Right lung (tissue), 2 donors: ENCODE measurements at regions not wholly inside any gene's neighbourhood (a gene's known extent, or its start where the extent isn't known, plus 50 kb on each side); places are given as distances from the start of the nearest gene placed in this dataset.
"Not testable (repeated sequence)": the region's sequence is repeated elsewhere in the genome, so short reads cannot be mapped to it uniquely, and the experiment has no call there.

Source experiments
- DNase-seq, 2 donors: peaks; one replicate each; pipeline ENCODE4 v3.0.0-alpha.2; 2013

DNA sequence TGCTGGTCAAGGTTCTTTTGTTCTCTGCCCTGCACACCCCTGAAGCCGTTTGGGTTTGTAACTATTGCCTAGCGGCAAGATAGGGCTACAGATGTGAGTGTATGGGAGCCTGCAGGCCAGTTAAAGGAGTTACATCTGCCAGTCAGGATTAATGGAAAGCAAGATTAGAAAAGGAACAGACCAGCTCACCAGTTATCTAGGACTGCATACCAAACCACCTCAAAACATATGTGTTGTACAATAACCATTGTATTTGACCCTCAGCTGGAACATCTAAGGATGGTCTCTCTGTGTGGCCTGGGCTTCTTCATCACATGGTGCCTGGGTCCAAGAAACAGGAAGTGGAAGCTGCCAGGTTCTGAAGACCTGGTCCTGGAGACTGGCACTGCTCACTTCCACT, 52.5 kb upstream of the FBXO28 start:
- DNase-seq, result no peak

DNA sequence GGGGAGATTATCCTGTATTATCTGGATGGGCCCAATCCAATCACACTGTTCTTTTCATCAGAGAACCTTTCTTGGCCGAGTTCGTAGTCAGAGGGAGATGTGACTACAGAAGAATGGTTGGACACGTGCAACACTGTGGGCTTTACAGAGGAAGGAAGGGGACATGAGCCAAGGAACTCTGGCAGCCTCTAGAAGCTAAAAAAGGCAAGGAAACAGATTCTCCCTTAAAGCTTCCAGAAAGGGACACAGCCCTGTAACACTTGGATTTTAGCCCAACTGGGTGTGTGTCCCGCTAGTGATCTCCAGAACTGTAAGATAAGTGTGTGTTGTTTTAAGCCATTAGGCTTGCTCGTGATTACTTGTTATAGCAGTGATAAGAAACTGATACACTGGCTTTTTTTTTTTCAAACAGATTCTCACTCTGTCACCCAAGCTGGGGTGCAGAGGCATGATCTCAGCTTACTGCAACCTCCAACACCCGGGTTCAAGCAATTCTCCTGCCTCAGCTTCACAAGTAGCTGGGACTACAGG, 53.9 kb upstream of the FBXO28 start:
- DNase-seq, result no peak

- no peak for DNase-seq
These were observed 55.6 kb upstream of the FBXO28 start for GRCh38 chr1:224058303-224058702.

DNA sequence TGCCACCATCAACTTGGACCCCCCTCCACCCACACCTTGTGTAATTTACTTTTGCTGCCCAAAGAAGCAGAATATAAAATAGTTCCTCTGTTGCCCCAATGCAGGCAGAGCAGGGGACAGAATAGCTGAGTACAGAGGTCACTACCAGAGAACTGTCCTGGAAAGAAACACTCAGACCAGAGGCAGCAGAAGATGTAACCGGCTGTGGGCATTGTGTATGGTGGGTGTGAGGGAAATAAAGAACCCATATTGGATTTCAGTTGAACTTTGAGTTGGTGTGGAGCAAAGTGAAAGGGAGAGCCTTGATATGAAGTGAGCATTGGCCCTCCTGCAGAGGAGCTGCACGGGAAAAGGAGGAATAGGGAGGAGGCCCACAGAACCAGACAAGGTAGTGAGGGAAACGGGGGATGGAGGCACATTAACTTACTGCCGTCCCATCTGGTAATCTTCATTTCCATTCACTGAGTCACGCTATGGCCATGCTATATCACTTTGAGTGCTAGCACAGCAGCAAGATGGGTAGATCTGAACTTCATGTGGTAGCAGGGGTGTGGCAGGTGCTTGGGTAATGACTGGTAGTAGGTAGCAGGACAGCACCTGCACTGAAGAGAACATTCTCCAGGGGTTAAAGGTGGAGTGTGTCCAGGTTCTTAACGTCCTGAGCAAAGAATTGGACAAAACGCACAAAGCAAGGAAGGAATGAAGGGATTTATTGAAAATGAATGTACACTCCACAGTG, 56.3 kb upstream of the FBXO28 start:
- DNase-seq, result no peak

GRCh38 chr1:224054611-224055010, 59.3 kb upstream of the FBXO28 start:
- no peak for DNase-seq

DNA sequence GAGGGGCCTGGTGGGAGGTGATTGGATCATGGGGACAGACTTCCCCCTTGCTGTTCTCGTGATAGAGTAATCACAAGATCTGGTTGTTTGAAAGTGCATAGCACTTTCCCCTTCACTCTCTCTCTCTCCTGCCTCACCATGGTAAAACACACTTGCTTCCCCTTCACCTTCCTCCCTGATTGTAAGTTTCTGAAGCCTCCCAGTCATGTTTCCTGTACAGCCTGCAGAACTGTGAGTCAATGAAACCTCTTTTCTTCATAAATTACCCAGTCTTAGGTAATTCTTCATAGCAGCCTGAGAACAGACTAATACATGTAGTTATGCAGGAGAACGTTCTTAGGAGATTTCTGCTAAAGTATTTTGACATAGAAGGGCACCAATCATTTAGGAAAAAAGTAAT, 59.9 kb upstream of the FBXO28 start:
- no peak for DNase-seq

DNA sequence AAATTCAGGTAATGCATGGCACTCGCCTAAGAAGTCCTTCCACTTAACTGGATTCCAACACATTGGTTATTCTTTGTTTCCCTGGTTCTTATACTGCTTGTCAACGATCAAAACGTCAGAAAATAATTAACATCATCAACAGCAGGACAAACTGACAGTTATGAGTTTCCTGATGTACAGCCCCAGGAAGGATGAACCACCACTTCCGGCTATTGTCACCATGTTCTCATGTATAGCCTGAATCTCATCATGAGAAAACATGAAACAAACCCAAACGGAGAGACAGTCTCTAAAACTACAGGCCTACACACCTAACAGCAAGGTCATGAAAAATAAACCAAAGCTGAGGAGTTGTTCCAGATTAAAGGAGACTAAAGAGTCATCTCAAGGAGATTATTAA, 60.5 kb upstream of the FBXO28 start:
- no peak for DNase-seq

DNA sequence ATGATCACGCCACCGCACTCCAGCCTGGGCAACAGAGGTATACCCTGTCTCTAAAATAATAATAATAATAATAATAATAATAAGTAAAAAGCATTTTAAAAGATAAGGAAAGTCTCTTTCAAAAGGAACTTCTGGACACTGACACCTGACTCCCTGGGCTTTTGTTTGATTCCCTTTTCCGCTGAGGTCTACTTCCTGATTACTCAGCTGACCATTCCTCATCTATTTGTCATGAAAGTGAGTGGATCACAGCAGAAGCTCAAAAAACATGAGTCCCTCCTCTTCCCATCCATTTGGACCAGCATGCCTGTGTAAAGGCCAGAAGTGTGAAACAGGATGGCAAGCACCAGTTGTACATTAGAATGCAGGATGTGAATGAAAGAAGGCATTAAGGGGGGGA, 61.1 kb upstream of the FBXO28 start:
- DNase-seq, result no peak

GRCh38 chr1:224051782-224052181, 62.1 kb upstream of the FBXO28 start:
- DNase-seq, result not testable (repeated sequence)

GRCh38 chr1:224051086-224051406, 62.9 kb upstream of the FBXO28 start:
- DNase-seq, result no peak

DNA sequence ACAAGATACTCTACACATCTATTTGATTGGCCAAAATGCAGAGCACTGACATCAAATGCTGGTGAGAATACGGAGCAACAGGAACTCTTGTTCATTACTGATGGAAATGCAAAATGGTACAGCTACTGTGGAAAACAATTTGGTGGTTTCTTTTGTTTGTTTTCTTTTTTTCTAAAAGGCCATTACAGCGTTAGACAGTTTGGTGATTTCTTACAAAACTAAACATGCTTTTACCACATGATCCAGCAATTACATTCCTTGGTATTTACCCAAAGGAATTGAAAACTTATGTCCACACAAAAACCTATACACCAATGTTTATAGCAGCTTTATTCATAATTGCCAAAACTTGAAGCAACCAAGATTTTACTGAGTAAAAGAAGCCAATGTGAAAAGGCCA, 66.4 kb upstream of the FBXO28 start:
- DNase-seq, result no peak

- DNase-seq, result no peak
These were observed 68.4 kb upstream of the FBXO28 start for GRCh38 chr1:224045556-224045955.

GRCh38 chr1:224044420-224044819, 69.5 kb upstream of the FBXO28 start:
- DNase-seq, result no peak

- no peak for DNase-seq
These were observed 71.3 kb upstream of the FBXO28 start for GRCh38 chr1:224042557-224043118.

GRCh38 chr1:224041032-224041431, 72.9 kb upstream of the FBXO28 start:
- no peak for DNase-seq

DNA sequence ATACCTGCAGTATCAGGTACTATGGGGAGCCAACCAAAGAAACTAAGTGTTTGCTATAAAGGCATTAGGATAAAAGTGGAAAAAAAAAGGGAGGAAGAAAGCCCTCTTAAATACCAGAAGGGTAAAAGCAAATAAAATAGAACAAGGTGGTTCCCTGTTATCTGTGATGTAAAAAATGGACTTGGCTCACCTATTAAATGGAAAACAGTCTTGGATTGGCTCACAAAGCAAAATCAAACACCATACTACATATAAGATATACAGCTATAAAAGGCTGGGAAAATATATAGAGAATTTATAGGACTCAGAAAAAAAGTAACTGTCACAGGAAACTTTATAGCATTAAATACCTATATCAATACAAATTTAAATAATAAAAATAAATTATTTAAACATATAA, 73.5 kb upstream of the FBXO28 start:
- DNase-seq, result not testable (repeated sequence)

GRCh38 chr1:224040006-224040405, 73.9 kb upstream of the FBXO28 start:
- DNase-seq, result not testable (repeated sequence)

GRCh38 chr1:224038832-224039231, 75.1 kb upstream of the FBXO28 start:
- DNase-seq, result not testable (repeated sequence)

DNA sequence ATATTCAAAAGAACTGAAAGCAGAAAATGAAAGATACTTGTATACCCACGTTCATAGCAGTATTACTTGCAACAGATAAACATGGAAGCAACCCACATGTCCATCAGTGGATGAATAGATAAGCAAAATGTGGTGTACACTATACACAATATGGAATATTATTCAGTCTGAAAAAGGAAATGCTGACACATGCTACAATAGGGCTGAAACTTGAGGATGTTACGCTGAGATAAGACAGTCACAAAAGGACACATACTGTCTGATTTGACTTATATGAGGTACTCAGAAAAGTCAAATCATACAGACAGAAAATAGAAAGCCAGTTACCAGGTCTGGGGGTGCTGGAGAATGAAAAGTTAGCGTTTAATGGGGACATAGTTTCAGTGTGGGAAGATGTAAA, 76.5 kb upstream of the FBXO28 start:
- not testable (repeated sequence) for DNase-seq

GRCh38 chr1:224032608-224033276, 81.2 kb upstream of the FBXO28 start:
- not testable (repeated sequence) for DNase-seq

DNA sequence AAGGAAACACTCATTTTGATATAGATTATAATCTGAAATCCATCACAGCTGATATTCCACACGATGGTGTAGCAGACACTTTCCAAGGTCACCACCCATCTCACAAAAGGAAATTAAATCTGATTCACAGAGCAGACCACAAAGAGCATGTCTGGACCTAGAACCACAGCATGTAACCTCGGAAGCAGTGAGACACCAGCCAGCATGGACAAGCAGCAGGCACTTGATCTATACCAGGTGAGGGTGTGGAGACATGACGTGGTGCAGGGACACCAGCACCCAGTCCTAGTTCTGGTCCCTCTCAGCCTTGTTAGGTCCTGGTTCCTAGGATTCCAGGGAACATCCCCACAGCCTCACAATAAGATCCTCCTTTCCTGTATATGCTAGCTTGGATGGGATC, 81.9 kb upstream of the FBXO28 start:
- DNase-seq, result not testable (repeated sequence)

GRCh38 chr1:224030257-224030656, 83.7 kb upstream of the FBXO28 start:
- DNase-seq, result not testable (repeated sequence)
